ENCODE measurements at regions not wholly inside any gene's neighbourhood (a gene's known extent, or its start where the extent isn't known, plus 50 kb on each side); places are given as distances from the start of the nearest gene placed in this dataset.

DNA sequence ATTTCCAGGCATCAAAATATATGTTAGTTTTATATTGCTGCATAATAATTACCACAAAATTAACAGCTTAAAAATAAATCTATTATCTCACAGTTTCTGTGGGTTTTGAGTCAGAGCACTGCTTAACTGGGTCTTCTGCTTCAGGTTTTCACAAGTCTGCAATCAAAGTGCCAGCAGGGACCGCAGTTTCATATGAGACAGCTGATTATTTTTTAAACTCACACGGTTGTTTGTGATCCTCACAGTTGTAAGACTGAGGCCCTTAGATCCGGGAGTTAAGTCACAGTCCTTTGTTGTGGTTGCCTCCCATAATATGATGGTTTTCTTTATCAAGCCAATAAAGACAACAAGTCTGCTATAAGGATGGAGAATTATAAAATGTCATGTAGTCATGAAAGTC is 146.0 kb upstream of the ZWINT start:
- TF ChIP-seq, protein P1, sequence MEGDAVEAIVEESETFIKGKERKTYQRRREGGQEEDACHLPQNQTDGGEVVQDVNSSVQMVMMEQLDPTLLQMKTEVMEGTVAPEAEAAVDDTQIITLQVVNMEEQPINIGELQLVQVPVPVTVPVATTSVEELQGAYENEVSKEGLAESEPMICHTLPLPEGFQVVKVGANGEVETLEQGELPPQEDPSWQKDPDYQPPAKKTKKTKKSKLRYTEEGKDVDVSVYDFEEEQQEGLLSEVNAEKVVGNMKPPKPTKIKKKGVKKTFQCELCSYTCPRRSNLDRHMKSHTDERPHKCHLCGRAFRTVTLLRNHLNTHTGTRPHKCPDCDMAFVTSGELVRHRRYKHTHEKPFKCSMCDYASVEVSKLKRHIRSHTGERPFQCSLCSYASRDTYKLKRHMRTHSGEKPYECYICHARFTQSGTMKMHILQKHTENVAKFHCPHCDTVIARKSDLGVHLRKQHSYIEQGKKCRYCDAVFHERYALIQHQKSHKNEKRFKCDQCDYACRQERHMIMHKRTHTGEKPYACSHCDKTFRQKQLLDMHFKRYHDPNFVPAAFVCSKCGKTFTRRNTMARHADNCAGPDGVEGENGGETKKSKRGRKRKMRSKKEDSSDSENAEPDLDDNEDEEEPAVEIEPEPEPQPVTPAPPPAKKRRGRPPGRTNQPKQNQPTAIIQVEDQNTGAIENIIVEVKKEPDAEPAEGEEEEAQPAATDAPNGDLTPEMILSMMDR (conservative IDR thresholded peaks at IDR 0.05): no peak
- TF ChIP-seq ZFX (IDR thresholded peaks at IDR 0.05): no peak
